ENCODE measurements at regions not wholly inside any gene's neighbourhood (a gene's known extent, or its start where the extent isn't known, plus 50 kb on each side); places are given as distances from the start of the nearest gene placed in this dataset.

DNA sequence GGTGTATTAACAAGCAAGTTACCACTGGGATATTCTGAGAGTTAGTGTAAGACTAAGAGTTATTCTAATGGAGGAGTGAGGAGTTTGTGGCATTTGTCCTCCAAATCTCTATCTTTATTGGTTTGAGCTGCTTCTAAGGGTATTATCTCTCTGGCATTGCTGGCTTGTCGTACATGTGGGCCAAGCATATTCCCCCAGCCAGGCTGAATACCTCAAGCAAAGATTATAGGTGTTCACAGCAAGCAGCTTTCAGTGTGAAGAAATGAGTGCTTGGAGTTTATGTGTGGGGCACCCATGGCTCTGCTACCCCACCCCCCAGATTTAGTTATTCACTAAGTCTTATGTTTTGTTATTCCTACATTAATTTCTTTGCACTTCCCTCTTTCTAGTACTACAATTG, 193.6 kb upstream of the FANCL start:
- no peak for TF ChIP-seq GATA3 (IDR thresholded peaks at IDR 0.05; ENCODE audit: low read depth, low read length)
- TF ChIP-seq GATA2 (IDR thresholded peaks at IDR 0.05; ENCODE audit: low read depth, low read length): no peak
